Astrocyte of the spinal cord (primary cell): ENCODE measurements at regions not wholly inside any gene's neighbourhood (a gene's known extent, or its start where the extent isn't known, plus 50 kb on each side); places are given as distances from the start of the nearest gene placed in this dataset.

Source experiments
- DNase-seq: peaks from one replicate; pipeline ENCODE4 v3.0.0; 2011; ENCODE audit warnings: low read depth, low spot score
- H3K4me3 ChIP-seq: 2 replicates; pipeline ENCODE4 v1.5.1; 2011; ENCODE audit warnings: low read depth, mild to moderate bottlenecking, low read length, moderate library complexity
- in situ Hi-C: cut with HindIII; loops from 2 replicates; pipeline ENCODE4 v1.10.0; 2017; ENCODE audit warnings: low sequenced_read_pairs
- TF ChIP-seq, protein P1 (sequence below): IDR thresholded peaks from 2 replicates; pipeline ENCODE4 v1.5.1; 2012; ENCODE audit warnings: low read depth, mild to moderate bottlenecking, low read length, inconsistent platforms

DNA sequence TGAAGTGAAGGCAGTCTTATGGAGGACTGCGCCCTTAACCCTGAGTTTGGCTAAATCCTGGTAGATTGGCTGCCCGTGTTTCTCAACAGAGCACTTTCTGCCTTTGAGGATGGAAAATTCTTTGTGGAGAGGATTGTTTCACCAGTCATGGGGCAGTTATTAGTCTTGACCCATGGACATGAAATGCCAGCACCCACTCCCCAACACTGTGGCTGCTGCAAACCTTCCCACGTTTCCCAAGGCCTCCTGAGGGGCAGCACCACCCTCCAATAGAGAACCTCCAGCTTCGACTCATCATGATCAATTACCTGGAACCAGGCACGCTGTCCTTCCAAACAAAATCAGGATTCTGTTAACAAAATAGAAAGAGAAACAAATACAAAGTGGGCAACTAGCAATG lies 117.8 kb downstream of the PXDC1 start:
- TF ChIP-seq, protein P1, sequence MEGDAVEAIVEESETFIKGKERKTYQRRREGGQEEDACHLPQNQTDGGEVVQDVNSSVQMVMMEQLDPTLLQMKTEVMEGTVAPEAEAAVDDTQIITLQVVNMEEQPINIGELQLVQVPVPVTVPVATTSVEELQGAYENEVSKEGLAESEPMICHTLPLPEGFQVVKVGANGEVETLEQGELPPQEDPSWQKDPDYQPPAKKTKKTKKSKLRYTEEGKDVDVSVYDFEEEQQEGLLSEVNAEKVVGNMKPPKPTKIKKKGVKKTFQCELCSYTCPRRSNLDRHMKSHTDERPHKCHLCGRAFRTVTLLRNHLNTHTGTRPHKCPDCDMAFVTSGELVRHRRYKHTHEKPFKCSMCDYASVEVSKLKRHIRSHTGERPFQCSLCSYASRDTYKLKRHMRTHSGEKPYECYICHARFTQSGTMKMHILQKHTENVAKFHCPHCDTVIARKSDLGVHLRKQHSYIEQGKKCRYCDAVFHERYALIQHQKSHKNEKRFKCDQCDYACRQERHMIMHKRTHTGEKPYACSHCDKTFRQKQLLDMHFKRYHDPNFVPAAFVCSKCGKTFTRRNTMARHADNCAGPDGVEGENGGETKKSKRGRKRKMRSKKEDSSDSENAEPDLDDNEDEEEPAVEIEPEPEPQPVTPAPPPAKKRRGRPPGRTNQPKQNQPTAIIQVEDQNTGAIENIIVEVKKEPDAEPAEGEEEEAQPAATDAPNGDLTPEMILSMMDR, result no peak
- no peak for DNase-seq
- in situ Hi-C loops, result no loop called here
- H3K4me3 ChIP-seq, result no peak overlapping the region

DNA sequence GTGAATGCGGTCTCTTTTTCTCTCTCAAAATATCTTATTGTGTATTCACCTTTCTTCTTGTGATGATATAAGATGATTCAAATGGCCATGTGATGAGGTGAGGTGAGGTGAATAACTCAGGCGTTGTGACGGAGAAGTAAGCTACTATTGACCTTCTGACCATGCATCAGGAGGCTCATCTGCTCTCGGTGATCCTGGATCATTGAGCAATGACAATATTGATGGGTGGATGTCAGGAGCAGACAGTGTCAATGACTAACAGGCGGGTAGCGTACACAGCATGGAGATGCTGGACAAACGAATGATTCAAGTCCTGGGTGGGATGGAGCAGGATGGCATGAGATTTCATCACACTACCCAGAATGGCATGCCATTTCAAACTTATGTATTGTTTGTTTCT lies 119.6 kb downstream of the PXDC1 start:
- DNase-seq, result no peak
- TF ChIP-seq, protein P1, result no peak
- H3K4me3 ChIP-seq, result no peak overlapping the region
- in situ Hi-C loops, result no loop called here

DNA sequence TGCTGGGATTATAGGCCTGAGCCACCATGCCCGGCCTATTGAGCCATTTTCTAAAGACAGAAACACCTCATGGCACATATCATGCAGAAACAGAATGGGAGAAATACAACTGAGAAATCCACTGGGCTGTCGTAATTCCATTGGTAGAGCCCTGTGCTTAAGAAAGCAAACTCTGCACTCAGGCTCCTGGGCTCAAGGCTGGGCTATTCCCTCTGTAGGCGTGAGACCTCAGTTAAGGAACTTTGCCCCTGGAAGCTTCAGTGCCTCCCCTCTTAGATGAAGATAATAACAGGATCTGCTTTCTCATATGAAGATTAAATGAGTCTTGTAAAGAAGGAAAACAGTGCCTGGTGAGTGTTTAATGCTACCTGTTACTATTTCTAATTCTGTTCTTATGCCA lies 120.3 kb downstream of the PXDC1 start:
- TF ChIP-seq, protein P1, result no peak
- DNase-seq, result no peak
- in situ Hi-C loops, result no loop called here
- no peak overlapping the region for H3K4me3 ChIP-seq

DNA sequence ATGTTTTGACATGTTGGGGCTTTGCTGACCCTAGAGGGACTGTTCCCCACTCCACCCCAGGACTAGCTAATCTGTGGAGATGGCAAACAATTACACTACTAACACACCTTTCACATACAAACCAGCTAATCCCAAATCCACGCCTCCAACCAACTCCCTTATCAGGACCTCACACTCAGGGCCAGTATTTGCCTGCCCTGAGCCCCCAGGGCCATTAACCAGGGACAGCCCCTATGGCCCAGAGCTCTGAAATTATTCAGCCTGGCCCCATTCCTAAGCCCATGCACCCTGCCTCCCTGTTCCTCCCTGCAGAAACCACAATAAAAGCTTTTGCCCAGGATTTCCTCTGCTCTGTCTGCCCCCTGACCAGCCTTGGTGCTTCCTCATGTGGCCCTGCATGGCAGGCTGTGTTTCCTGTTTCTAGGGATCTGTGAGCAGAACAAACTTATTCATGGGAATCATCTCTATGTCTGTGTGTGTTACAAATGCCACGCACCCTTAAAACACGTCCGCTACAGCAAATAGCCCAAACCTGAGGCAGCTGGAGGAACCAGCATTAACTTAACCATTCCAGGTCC lies 121.2 kb downstream of the PXDC1 start:
- H3K4me3 ChIP-seq, result no peak overlapping the region
- no peak for DNase-seq
- in situ Hi-C loops, result no loop called here
- TF ChIP-seq, protein P1, result no peak

DNA sequence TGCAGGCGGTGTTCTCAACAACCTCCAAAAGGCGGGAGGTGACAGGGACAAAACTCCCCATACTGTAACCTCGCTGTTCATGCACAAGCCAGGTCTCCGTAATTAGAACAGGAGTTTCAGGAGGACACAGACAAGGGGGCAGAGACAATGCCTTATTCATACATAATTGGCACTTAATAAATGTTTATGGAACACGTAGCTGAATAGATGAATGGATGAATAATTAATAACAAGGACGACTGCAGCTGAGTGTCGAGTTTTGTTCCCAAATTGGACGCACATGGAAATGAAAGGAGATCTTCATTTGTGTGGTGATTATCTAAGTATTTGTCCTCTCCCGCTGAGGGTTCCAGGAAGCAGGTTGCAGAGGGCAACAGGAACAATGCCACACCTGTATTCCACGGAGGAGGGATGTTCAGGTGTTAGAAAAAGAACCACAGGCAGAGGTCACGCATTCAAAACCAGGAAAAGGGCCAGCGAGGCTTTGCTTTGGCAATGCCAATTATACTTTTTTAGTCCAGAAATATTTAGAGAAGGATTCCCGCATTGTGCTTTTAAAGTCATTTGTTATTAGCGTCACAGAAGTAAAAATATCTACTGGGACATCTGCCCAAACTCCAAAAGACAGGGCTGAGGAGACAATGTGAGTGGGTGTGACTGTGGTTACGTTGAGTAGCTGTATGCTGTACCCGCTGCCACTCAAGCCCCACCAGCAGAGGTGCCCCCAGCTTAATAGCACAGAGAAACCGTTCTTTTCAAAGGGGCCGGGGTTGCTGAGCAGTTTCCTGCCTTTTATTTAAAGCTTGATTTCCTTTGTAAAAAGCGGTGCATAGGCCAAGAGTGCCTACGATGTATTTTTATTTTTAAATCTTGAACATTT lies 123.3 kb downstream of the PXDC1 start:
- no peak overlapping the region for H3K4me3 ChIP-seq
- DNase-seq, result no peak
- TF ChIP-seq, protein P1, result no peak
- in situ Hi-C loops, result no loop called here

DNA sequence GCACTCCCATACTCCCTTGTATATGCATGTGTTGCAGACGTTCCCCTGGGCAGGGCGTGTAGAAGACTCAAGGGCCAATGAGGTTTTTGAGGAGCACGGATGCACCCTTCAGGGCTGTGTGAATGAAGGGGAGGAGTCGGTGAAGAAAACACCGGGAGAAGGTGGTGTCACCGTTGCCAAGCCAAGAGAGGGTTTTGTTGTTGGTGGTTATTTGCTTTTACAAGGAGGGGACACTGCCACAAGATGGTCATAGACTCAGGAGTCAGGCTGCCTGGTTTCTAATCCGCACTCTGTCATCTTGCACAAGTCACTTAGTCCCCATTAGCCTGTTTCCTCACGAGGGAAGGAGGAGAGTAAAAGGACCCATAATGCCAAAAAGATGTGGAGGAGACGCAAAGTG lies 124.0 kb downstream of the PXDC1 start:
- in situ Hi-C loops, result no loop called here
- H3K4me3 ChIP-seq, result no peak overlapping the region
- TF ChIP-seq, protein P1, result no peak
- no peak for DNase-seq
